Fibroblast of the aortic adventitia (primary cell): ENCODE measurements at regions not wholly inside any gene's neighbourhood (a gene's known extent, or its start where the extent isn't known, plus 50 kb on each side); places are given as distances from the start of the nearest gene placed in this dataset.
"Not testable (repeated sequence)": the region's sequence is repeated elsewhere in the genome, so short reads cannot be mapped to it uniquely, and the experiment has no call there.

Source experiments
- DNase-seq: peaks from one replicate; pipeline ENCODE4 v3.0.0-alpha.2; 2010; ENCODE audit warnings: low read depth
- H3K4me3 ChIP-seq: 2 replicates; pipeline ENCODE4 v1.5.1; 2011; ENCODE audit warnings: low read depth, mild to moderate bottlenecking, control low read depth, low read length, moderate library complexity
- TF ChIP-seq, protein P1 (sequence below): IDR thresholded peaks from 2 replicates; pipeline ENCODE4 v1.5.1; 2011; ENCODE audit warnings: mild to moderate bottlenecking, low read length, control low read depth, inconsistent platforms; ENCODE audit not compliant: insufficient read depth

DNA sequence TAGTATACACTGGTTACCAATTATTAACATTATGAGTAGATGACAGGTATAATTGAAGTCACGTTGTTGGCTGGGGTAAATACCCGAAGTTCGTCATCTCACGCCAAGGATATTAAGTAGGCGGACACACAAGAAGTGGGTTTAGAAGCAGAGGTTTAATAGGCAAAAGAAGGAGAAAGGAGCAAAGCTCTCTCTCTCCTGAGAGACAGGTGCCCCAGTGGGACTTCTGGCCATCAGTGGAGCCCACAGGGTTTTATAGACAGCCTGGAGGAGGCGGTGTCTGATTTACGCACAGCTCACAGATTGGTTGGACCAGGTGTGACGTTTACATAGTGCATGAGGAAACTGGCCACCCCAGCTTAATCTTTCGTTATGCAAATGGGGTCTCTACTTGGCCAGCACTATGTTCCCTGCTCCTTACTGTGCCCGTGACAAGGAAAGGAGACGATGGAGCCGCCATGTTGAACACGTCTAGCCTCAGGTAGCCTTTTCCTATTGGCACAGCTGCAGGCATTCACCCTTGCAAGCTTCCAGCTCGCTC, 128.8 kb upstream of the KYNU start:
- no peak for DNase-seq
- no peak overlapping the region for H3K4me3 ChIP-seq
- TF ChIP-seq, protein P1, sequence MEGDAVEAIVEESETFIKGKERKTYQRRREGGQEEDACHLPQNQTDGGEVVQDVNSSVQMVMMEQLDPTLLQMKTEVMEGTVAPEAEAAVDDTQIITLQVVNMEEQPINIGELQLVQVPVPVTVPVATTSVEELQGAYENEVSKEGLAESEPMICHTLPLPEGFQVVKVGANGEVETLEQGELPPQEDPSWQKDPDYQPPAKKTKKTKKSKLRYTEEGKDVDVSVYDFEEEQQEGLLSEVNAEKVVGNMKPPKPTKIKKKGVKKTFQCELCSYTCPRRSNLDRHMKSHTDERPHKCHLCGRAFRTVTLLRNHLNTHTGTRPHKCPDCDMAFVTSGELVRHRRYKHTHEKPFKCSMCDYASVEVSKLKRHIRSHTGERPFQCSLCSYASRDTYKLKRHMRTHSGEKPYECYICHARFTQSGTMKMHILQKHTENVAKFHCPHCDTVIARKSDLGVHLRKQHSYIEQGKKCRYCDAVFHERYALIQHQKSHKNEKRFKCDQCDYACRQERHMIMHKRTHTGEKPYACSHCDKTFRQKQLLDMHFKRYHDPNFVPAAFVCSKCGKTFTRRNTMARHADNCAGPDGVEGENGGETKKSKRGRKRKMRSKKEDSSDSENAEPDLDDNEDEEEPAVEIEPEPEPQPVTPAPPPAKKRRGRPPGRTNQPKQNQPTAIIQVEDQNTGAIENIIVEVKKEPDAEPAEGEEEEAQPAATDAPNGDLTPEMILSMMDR = no peak

DNA sequence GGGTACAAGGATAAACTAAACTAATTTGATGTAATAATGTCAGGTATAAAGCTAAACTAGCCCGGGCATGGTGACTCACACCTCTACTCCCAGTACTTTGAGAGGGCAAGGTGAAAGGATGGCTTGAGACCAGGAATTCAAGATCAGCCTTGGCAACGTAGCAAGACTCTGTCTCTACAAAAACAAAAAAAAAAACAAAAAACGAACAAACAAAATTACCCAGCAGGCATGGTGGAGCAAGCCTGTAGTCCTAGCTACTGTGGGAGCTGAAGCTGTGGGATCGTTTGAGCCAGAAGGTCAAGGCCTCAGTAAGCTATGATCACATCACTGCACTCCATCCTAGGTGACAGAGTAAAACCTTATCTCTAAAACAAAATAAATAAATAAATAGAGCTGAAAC, 131.8 kb upstream of the KYNU start:
- H3K4me3 ChIP-seq = no peak overlapping the region
- DNase-seq = no peak
- TF ChIP-seq, protein P1 = no peak

DNA sequence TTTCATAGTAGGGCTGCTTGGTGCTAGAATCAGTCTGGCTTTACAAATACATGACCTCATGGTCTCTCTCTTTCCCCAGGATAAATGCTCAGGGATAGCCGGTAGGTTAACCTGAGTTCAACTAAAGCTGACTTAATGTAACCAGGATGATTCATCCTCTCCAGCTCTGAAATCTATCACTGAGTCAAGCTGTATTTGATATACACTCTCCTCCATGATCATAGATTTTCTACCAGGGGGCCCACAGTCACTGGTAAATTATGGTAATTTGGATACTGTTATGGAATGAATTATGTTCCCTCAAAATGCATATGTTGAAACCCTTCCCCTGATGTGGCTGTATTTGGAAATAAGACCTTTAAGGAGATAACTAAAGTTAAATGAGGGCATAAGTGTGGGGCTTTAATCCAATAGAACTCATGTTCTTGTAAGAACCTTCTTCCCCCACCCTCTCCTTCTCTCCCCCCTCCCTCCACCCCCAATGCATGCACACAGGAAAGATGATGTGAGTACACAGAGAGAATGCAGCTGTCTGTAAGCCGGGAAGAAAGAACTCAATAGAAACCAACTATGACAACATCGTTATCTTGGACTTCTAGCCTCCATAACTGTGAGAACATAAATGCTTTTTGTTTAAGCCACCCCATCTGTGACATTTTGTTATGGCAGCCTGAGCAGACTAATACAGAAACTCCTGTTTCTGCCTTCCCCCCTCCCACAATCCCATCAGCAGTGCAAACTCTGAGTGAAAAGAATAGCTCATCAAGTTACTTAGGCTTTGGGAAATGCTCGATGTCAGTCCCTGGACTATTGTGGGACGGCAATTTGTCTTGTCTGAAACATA, 134.9 kb upstream of the KYNU start:
- TF ChIP-seq, protein P1 = no peak
- DNase-seq = peak; percentile 25
- H3K4me3 ChIP-seq = no peak overlapping the region

DNA sequence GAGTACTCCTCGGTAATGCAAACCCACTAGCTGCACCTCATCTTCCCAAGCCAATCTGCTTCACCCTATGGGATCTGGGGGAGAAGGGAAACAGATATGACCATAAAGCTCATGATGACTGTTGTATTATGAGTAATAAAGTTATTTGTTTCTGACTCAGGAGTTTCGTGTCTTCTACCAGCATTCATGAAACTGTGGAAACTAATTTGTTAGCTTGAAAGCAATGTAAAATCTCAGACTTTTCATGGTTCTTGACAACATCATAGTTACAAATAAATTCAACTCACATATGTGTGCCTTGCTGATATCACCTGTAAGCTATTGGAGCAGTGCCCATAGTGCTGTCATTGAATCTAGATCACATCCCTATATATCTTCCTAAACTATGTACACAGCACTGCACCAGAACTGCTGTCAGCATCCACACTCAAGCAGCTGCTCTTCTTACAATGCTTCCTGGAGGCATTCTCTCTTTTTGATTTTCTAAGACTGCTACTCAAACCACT, 135.6 kb upstream of the KYNU start:
- H3K4me3 ChIP-seq = no peak overlapping the region
- DNase-seq = no peak
- TF ChIP-seq, protein P1 = no peak

DNA sequence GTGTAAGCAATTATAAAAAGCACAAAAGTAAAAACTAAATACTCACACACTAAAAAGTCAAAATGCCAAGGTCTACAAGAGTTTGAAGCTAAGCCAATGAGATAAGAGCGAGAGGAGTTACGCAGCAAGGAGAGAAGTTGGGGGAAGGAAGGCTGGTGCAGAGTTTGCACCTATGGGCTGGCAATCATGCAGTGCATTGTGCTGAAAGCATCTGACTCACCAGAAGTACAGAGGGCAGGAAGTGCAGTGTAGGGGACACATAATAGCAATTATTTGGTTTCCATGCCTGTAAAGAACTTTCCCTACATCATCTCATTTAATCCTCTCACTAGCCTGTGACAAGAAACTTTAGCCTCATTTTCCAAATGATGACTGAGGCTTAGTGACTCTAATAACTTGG, 142.7 kb upstream of the KYNU start:
- DNase-seq = no peak
- no peak overlapping the region for H3K4me3 ChIP-seq
- TF ChIP-seq, protein P1 = no peak

DNA sequence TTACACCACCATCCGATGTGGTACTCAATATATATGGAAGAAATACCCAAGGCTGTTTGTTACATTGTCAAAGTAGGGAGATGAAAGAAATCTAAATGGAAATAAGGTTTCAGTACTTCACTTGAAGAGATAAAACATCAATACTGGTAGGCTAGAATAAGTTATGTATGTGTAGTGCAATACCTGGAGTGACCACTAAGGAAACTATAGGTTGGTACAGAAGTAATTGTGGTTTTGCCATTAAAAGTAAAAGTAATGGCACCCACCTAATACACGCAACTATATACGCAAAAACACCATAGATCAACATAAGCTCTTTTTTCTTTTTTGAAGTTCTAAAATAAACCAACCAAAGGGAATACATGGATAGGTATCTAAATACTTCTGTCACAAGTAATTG, 143.2 kb upstream of the KYNU start:
- no peak for DNase-seq
- TF ChIP-seq, protein P1 = peak; percentile 27
- H3K4me3 ChIP-seq = no peak overlapping the region

DNA sequence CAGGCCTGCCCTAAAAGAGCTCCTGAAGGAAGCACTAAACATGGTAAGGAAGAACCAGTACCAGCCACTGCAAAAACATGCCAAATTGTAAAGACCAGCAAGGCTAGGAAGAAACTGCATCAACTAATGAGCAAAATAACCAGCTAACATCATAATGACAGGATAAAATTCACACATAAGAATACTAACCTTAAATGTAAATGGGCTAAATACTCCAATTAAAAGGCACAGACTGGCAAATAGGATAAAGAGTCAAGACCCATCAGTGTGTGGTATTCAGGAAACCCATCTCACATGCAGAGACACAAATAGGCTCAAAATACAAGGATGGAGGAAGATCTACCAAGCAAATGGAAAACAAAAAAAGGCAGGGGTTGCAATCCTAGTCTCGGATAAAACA, 147.7 kb upstream of the KYNU start:
- not testable (repeated sequence) for H3K4me3 ChIP-seq, DNase-seq

DNA sequence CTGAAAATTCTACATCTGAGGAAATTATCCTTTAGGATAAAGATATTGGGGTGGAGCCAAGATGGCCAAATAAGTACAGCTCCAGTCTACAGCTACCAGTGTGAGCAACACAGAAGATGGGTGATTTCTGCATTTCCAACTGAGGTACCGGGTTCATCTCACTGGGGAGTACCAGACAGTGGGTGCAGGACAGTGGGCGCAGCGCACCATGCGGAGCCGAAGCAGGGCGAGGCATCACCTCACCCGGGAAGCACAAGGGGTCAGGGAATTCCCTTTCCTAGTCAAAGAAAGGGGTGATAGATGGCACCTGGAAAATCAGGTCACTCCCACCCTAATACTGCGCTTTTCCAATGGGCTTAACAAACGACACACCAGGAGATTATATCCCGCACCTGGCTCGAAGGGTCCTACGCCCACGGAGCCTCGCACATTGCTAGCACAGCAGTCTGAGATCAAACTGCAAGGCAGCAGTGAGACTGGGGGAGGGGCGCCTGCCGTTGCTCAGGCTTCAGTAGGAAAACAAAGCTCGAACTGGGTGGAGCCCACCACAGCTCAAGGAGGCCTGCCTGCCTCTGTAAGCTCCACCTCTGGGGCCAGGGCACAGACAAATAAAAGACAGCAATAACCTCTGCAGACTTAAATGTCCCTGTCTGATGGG, 149.5 kb upstream of the KYNU start:
- H3K4me3 ChIP-seq, DNase-seq: not testable (repeated sequence)
